GM19351 (cell line): ENCODE measurements at regions not wholly inside any gene's neighbourhood (a gene's known extent, or its start where the extent isn't known, plus 50 kb on each side); places are given as distances from the start of the nearest gene placed in this dataset.
A peak's percentile ranks its signal among the peaks of the same experiment; 100 is the strongest.
"Not testable (repeated sequence)": the region's sequence is repeated elsewhere in the genome, so short reads cannot be mapped to it uniquely, and the experiment has no call there.

Source experiments
- ATAC-seq: cut with Tn5 transposase; IDR thresholded peaks from one replicate; pipeline ENCODE4 v1.9.1; 2021; ENCODE audit warnings: mild to moderate bottlenecking, moderate library complexity; ENCODE audit not compliant: unreplicated experiment

- ATAC-seq, result peak; percentile 77
Observed at GRCh38 chr6:82783587-82784236, 281.9 kb downstream of the UBE3D start.

- no peak for ATAC-seq
Observed at GRCh38 chr6:82785206-82785605, 280.4 kb downstream of the UBE3D start.

GRCh38 chr6:82786248-82786647 lies 279.4 kb downstream of the UBE3D start:
- ATAC-seq, result no peak

GRCh38 chr6:82795940-82796339 lies 269.7 kb downstream of the UBE3D start:
- no peak for ATAC-seq

- ATAC-seq, result no peak
Observed at GRCh38 chr6:82801083-82801482, 264.6 kb downstream of the UBE3D start.

- not testable (repeated sequence) for ATAC-seq
Observed at GRCh38 chr6:82816243-82816642, 249.4 kb downstream of the UBE3D start.

- no peak for ATAC-seq
Observed at GRCh38 chr6:82818727-82819126, 246.9 kb downstream of the UBE3D start.

GRCh38 chr6:82823361-82823760 lies 242.3 kb downstream of the UBE3D start:
- ATAC-seq, result no peak

GRCh38 chr6:82832811-82833210 lies 232.8 kb downstream of the UBE3D start:
- no peak for ATAC-seq

- ATAC-seq, result no peak
Observed at GRCh38 chr6:82833481-82833880, 232.2 kb downstream of the UBE3D start.

GRCh38 chr6:82836022-82836575 lies 229.5 kb downstream of the UBE3D start:
- ATAC-seq, result no peak

GRCh38 chr6:82840571-82840970 lies 225.1 kb downstream of the UBE3D start:
- ATAC-seq, result no peak

GRCh38 chr6:82841309-82841708 lies 224.3 kb downstream of the UBE3D start:
- no peak for ATAC-seq
